Keratinocyte (primary cell): ENCODE measurements at regions not wholly inside any gene's neighbourhood (a gene's known extent, or its start where the extent isn't known, plus 50 kb on each side); places are given as distances from the start of the nearest gene placed in this dataset.

ENCODE experiments used
- DNase-seq: peaks from one replicate; pipeline ENCODE4 v3.0.0-alpha.2; 2011; ENCODE audit warnings: low read depth, missing footprints, low spot score
- FAIRE-seq: peaks from 2 replicates; lab custom pipeline; 2011; peaks lifted over from hg19 to GRCh38; lab: Jason Lieb, UNC
- H2AFZ ChIP-seq: 2 replicates; pipeline ENCODE4 v1.6.0; 2012; ENCODE audit warnings: low read length, control low read depth, inconsistent platforms; ENCODE audit not compliant: control insufficient read depth
- H3K27ac ChIP-seq: 2 replicates; pipeline ENCODE4 v1.5.1; 2011; ENCODE audit warnings: low read length; ENCODE audit not compliant: control insufficient read depth, insufficient read depth
- H3K27me3 ChIP-seq: 3 replicates; pipeline ENCODE4 v1.6.0; 2011; ENCODE audit warnings: low read length; ENCODE audit not compliant: control insufficient read depth, insufficient read depth; ENCODE audit errors: extremely low read depth
- H3K36me3 ChIP-seq, 2 experiments: 2 replicates in 1 of 2; 3 replicates in 1 of 2; pipeline ENCODE4 v1.5.1; 2011; ENCODE audit warnings: low read length in 2 of 2, mild to moderate bottlenecking in 1 of 2; ENCODE audit not compliant: control insufficient read depth in 2 of 2, insufficient read depth in 2 of 2; ENCODE audit errors: extremely low read depth in 1 of 2
- H3K4me1 ChIP-seq: 3 replicates; pipeline ENCODE4 v1.5.1; 2011; ENCODE audit warnings: low read length; ENCODE audit not compliant: control insufficient read depth, insufficient read depth; ENCODE audit errors: extremely low read depth
- H3K4me2 ChIP-seq: 3 replicates; pipeline ENCODE4 v1.6.0; 2011; ENCODE audit warnings: low read depth, low read length; ENCODE audit not compliant: control insufficient read depth, insufficient read depth; ENCODE audit errors: extremely low read depth
- H3K4me3 ChIP-seq, 3 experiments: fragments of 200-600 bp in 1 of 3; sonication (generic) in 1 of 3; 2 replicates in 2 of 3; 3 replicates in 1 of 3; pipeline ENCODE4 v1.5.1; 2011 to 2016; ENCODE audit warnings: low read length in 3 of 3, mild to moderate bottlenecking in 3 of 3, control low read depth in 2 of 3, inconsistent platforms in 1 of 3, low read depth in 1 of 3, mixed read lengths in 1 of 3, mixed run types in 1 of 3, moderate library complexity in 1 of 3; ENCODE audit not compliant: control insufficient read depth in 2 of 3, insufficient read depth in 2 of 3; ENCODE audit errors: extremely low read depth in 1 of 3
- H3K79me2 ChIP-seq: 2 replicates; pipeline ENCODE4 v1.6.0; 2012; ENCODE audit warnings: low read length; ENCODE audit not compliant: control insufficient read depth, insufficient read depth
- H3K9ac ChIP-seq: 3 replicates; pipeline ENCODE4 v1.6.0; 2011; ENCODE audit warnings: low read length; ENCODE audit not compliant: control insufficient read depth, insufficient read depth; ENCODE audit errors: extremely low read depth
- H3K9me1 ChIP-seq: 3 replicates; pipeline ENCODE4 v1.6.0; 2011; ENCODE audit warnings: low read length; ENCODE audit not compliant: control insufficient read depth, insufficient read depth; ENCODE audit errors: extremely low read depth
- H3K9me3 ChIP-seq: 2 replicates; pipeline ENCODE4 v1.5.1; 2012; ENCODE audit warnings: low read depth, low read length; ENCODE audit not compliant: control insufficient read depth
- H4K20me1 ChIP-seq: 3 replicates; pipeline ENCODE4 v1.6.0; 2011; ENCODE audit warnings: low read length; ENCODE audit not compliant: control insufficient read depth, insufficient read depth; ENCODE audit errors: extremely low read depth
- CTCF ChIP-seq, 3 experiments: IDR thresholded peaks in 1 of 3; conservative IDR thresholded peaks in 1 of 3; optimal IDR thresholded peaks in 1 of 3; 2 replicates in 2 of 3; 3 replicates in 1 of 3; pipeline versions ENCODE3 to v1.5.1; 2011; ENCODE audit warnings: low read length in 3 of 3, mild to moderate bottlenecking in 3 of 3, moderate library complexity in 2 of 3, control low read depth in 1 of 3, inconsistent platforms in 1 of 3; ENCODE audit not compliant: insufficient read depth in 2 of 3; ENCODE audit errors: extremely low read depth in 1 of 3
- EZH2 ChIP-seq: IDR thresholded peaks from one replicate; pipeline ENCODE4 v1.6.1; 2012; ENCODE audit warnings: inconsistent platforms, mild to moderate bottlenecking, low read length, moderate library complexity
- dilution Hi-C: fragments of 300-500 bp; cut with MboI; formaldehyde crosslinking; loops from one replicate; pipeline ENCODE4 v1.7.0; 2020; ENCODE audit warnings: low sequenced_read_pairs; ENCODE audit not compliant: extremely low pct_ligation_motif_present

GRCh38 chr6:43880236-43881137, 110.5 kb downstream of the VEGFA start:
- H3K9ac ChIP-seq: no peak overlapping the region
- peaks cover 15% of the 10 kb centered on the region for H3K27me3 ChIP-seq
- H4K20me1 ChIP-seq: no peaks in the 10 kb centered on the region
- DNase-seq (no peak), FAIRE-seq (no peak)
- TF ChIP-seq EZH2: no peak
- TF ChIP-seq CTCF (optimal IDR thresholded peaks at IDR 0.05 in 1 of 3, IDR thresholded peaks at IDR 0.05 in 1 of 3, conservative IDR thresholded peaks at IDR 0.05 in 1 of 3; ENCODE audit: extremely low read depth in 1 of 3, insufficient read depth in 2 of 3, low read length in 3 of 3): no peak
- H3K4me3 ChIP-seq: no peak overlapping the region
- dilution Hi-C loops: no loop called here
- H3K9me3 ChIP-seq: no peaks in the 10 kb centered on the region
- H2AFZ ChIP-seq: no peak overlapping the region
- no peaks in the 10 kb centered on the region for H3K4me1 ChIP-seq
- no peak overlapping the region for H3K4me2 ChIP-seq
- no peaks in the 10 kb centered on the region for H3K36me3 ChIP-seq
- H3K27ac ChIP-seq: no peak overlapping the region
- no peaks in the 10 kb centered on the region for H3K9me1 ChIP-seq
- no peaks in the 10 kb centered on the region for H3K79me2 ChIP-seq

DNA sequence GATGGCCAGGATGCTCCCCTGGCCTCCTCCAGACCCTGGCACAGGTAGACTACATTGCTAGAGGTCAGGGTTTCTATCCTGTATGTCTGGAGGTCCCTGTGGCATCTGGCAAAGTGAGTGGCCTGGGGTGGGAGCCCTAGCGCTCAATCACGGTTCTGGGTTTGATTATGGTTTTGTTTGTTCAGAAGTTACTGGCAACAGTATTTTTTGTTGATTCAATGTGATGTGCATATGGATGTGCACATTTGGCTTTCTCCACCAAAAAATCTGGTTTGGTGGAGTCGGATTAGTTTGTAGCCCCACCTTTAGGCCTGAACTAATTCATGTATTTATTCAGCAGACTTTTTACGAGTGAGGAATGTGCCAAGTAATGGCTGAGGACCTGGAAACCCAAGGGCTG, 109.7 kb downstream of the VEGFA start:
- Histone ChIP-seq H3K36me3 (no peaks in the 10 kb centered on the region), H3K4me3 (no peak overlapping the region), H2AFZ (no peak overlapping the region), H3K79me2 (no peaks in the 10 kb centered on the region), H3K9me3 (no peaks in the 10 kb centered on the region), H3K9ac (no peak overlapping the region), H3K4me1 (no peaks in the 10 kb centered on the region), H3K4me2 (no peak overlapping the region), H4K20me1 (no peaks in the 10 kb centered on the region), H3K9me1 (no peaks in the 10 kb centered on the region), H3K27ac (no peak overlapping the region), H3K27me3 (peaks cover 11% of the 10 kb centered on the region)
- FAIRE-seq: no peak
- DNase-seq: no peak
- dilution Hi-C loops: no loop called here
- no peak for TF ChIP-seq CTCF (optimal IDR thresholded peaks at IDR 0.05 in 1 of 3, IDR thresholded peaks at IDR 0.05 in 1 of 3, conservative IDR thresholded peaks at IDR 0.05 in 1 of 3; ENCODE audit: extremely low read depth in 1 of 3, insufficient read depth in 2 of 3, low read length in 3 of 3)
- TF ChIP-seq EZH2: no peak
